Gastroesophageal sphincter (tissue), 4 donors: ENCODE measurements at regions not wholly inside any gene's neighbourhood (a gene's known extent, or its start where the extent isn't known, plus 50 kb on each side); places are given as distances from the start of the nearest gene placed in this dataset.

Source experiments
- ATAC-seq: fragments of 150-250 bp; one replicate; pipeline ENCODE4 v1.9.1; 2016; ENCODE audit warnings: mild to moderate bottlenecking, moderate library complexity
- H3K27ac ChIP-seq, 4 donors: fragments of 200-600 bp; sonication (generic) in 3 of 4; 1 replicate in 3 of 4; 2 replicates in 1 of 4; pipeline ENCODE4 v1.5.1; 2016 to 2019
- H3K27me3 ChIP-seq: fragments of 200-600 bp; sonication (generic); one replicate; pipeline ENCODE4 v1.5.1; 2019
- H3K36me3 ChIP-seq, 2 donors: fragments of 200-600 bp; sonication (generic); one replicate each; pipeline ENCODE4 v1.5.1; 2019; ENCODE audit warnings: control low read depth in 1 of 2
- H3K4me1 ChIP-seq, 3 donors: fragments of 200-600 bp; sonication (generic); 1 replicate in 2 of 3; 2 replicates in 1 of 3; pipeline ENCODE4 v1.5.1; 2016 to 2019; ENCODE audit warnings: control low read depth in 2 of 3
- H3K4me3 ChIP-seq, 2 donors: fragments of 200-600 bp; sonication (generic); one replicate each; pipeline ENCODE4 v1.5.1; 2019; ENCODE audit warnings: mild to moderate bottlenecking in 1 of 2, moderate library complexity in 1 of 2
- H3K9me3 ChIP-seq, 3 donors: fragments of 200-600 bp; sonication (generic); one replicate each; pipeline ENCODE4 v1.5.1; 2017 to 2019; ENCODE audit warnings: control low read depth in 2 of 3
- EP300 ChIP-seq: sonication (generic); formaldehyde crosslinking; IDR thresholded peaks from one replicate; pipeline ENCODE4 v1.6.1; 2017; ENCODE audit warnings: antibody characterized with exemption, mild to moderate bottlenecking
- POLR2A ChIP-seq, 2 donors: fragments of 450-650 bp; IDR thresholded peaks; one replicate each; pipeline ENCODE4 v1.6.1; 2017; ENCODE audit warnings: antibody characterized with exemption in 2 of 2, mild to moderate bottlenecking in 2 of 2, moderate library complexity in 1 of 2
- POLR2AphosphoS5 ChIP-seq: sonication (generic); formaldehyde crosslinking; IDR thresholded peaks from one replicate; pipeline ENCODE4 v1.6.1; 2017; ENCODE audit warnings: antibody characterized with exemption
- WGBS, 2 donors: methylation state at CpG; one replicate each; pipeline ENCODE4 v1.1.5; 2018; ENCODE audit warnings: low coverage in 1 of 2; 5-methylcytosine and 5-hydroxymethylcytosine counted together
- TF ChIP-seq, protein P1 (sequence below), 4 experiments: fragments of 200-600 bp in 2 of 4; fragments of 450-650 bp in 2 of 4; sonication (generic) in 1 of 4; IDR thresholded peaks; one replicate each; pipeline ENCODE4 v1.5.1; 2017 to 2019; ENCODE audit warnings: antibody characterized with exemption in 4 of 4, mild to moderate bottlenecking in 2 of 4, moderate library complexity in 2 of 4

DNA sequence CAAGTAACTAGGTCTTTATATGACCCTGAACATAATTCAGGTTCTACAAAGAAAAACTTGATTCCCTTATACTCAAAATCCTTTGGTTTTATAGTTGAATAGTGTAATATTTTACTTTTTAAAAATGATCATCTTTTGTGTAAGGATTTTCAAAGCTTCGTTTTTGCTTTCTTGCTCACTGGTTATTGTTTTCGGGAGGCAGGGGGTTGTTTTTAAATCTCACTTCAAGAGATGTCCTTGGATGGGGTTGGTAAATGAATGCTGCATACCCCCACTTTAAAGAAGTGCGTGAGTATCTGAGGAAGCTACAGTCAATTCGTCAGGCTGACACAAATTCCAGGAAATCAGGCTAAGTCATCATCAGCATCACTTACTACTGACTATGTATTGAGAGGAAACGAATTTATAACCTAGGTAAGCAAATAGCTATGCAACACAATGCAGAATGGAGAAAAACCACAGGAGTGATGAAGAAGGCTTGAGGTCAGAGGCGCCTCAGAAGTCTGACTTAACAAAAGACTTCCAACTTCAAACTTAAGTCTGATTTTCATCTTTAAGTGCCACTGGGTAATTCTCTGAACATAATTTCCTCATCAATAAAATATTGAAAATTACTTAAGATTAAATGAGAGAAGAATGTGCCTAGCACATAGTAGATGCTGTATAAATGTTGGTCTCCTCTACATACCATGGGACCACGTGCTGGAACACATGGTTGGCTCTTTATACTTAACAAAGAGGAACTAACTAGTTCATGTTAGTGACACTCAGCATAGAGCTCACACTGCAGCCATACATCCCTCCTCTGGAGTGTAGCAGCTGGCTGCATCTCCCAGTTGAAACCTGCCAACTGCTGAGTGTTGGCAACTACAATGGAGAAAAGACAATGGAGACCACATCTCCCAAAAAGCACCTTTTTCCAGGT is 106.0 kb upstream of the KIF2A start:
- no peak overlapping the region for H3K4me3 ChIP-seq
- no peaks in the 10 kb centered on the region for H3K9me3 ChIP-seq
- H3K27me3 ChIP-seq, result no peaks in the 10 kb centered on the region
- no peak for TF ChIP-seq EP300
- TF ChIP-seq POLR2A (IDR thresholded peaks at IDR 0.05), result no peak
- TF ChIP-seq, protein P1, sequence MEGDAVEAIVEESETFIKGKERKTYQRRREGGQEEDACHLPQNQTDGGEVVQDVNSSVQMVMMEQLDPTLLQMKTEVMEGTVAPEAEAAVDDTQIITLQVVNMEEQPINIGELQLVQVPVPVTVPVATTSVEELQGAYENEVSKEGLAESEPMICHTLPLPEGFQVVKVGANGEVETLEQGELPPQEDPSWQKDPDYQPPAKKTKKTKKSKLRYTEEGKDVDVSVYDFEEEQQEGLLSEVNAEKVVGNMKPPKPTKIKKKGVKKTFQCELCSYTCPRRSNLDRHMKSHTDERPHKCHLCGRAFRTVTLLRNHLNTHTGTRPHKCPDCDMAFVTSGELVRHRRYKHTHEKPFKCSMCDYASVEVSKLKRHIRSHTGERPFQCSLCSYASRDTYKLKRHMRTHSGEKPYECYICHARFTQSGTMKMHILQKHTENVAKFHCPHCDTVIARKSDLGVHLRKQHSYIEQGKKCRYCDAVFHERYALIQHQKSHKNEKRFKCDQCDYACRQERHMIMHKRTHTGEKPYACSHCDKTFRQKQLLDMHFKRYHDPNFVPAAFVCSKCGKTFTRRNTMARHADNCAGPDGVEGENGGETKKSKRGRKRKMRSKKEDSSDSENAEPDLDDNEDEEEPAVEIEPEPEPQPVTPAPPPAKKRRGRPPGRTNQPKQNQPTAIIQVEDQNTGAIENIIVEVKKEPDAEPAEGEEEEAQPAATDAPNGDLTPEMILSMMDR (IDR thresholded peaks at IDR 0.05), result no peak
- no peak for TF ChIP-seq POLR2AphosphoS5
- H3K27ac ChIP-seq, result no peak overlapping the region
- 67 to 73% methylated on average over 6 to 7 of the region's 7 CpGs for WGBS, 2 donors
- no peak for ATAC-seq
- H3K36me3 ChIP-seq, result no peaks in the 10 kb centered on the region
- H3K4me1 ChIP-seq, result no peaks in the 10 kb centered on the region

DNA sequence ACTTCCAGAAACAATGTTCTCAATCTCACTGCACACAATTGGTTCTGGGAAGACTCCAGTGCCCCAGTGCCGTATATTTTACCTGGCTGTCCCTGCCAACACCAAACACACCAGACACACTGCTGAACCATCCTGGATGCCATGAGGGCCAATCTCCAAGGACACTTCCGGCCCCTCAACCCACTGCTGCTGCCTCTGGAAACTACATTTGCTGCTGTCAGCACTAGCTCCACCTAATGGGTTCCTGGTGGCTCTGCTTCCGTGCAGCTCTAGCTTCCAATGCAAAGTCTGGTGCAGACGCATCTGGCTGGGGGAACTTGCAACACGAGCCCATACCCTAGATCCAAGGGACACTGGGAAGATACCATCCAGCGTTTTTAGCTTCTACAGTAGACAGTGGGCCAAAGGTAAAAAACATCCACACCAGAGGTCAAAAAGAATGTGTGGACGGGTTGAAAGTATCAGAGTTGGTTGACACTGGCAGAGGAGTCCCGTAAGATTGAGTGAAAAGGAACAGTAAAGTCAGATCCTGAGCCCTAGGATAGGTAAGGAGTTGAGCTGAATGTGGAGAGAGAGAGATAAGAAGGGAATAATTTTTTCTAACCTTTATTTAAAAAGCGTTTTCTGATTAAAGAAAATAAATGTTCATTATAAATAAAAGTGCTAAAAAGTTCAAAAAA is 99.7 kb upstream of the KIF2A start:
- H3K4me1 ChIP-seq, result no peaks in the 10 kb centered on the region

DNA sequence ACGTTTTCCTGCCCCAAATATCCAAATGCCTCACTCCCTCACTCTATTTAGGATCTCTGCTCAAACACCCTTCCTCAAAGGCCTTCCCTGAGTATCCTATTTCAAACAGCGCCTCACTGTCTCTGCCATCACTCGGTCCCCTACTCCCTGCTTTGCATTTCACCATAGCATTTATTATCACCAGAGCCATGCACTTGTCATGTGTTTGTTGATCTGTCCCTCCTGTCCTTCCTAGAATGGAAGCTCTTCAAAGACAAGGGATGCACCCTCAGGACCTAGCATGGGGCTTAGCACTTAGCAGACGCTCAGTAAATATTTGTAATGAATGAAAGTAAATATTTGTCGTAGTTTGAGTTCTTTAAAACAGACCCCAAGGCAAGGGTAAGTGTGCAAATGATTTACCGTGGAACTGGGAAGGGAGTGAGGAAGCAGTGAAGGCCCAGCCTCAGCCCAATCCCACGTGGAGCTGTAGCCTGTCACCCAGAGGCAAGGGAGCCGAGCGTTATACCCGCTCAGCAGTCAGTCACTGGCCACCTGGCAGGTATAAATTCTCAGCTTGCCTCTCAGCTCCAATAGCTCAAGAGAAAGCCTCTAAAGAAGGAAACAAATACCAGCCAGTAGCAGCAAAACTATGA is 97.7 kb upstream of the KIF2A start:
- no peak overlapping the region for H3K4me3 ChIP-seq
- TF ChIP-seq EP300, result no peak
- no peak for TF ChIP-seq POLR2AphosphoS5
- H3K4me1 ChIP-seq, result no peaks in the 10 kb centered on the region
- no peaks in the 10 kb centered on the region for H3K9me3 ChIP-seq
- H3K27me3 ChIP-seq, result peaks cover 6% of the 10 kb centered on the region
- no peaks in the 10 kb centered on the region for H3K36me3 ChIP-seq
- H3K27ac ChIP-seq, result no peak overlapping the region
- no peak for ATAC-seq
- 22 to 33% methylated on average over 4 to 8 of the region's 10 CpGs for WGBS, 2 donors

More for the DNA sequence above, 99.7 kb upstream of the KIF2A start:
- ATAC-seq, result no peak
- no peak for TF ChIP-seq EP300
- no peak for TF ChIP-seq POLR2AphosphoS5
- no peak for TF ChIP-seq POLR2A (IDR thresholded peaks at IDR 0.05)
- TF ChIP-seq, protein P1 (IDR thresholded peaks at IDR 0.05), result no peak
- WGBS, 2 donors, result 52 to 66% methylated on average over 7 to 8 of the region's 9 CpGs
- no peak overlapping the region for H3K4me3 ChIP-seq
- no peaks in the 10 kb centered on the region for H3K36me3 ChIP-seq
- H3K27me3 ChIP-seq, result no peaks in the 10 kb centered on the region
- H3K9me3 ChIP-seq, result no peaks in the 10 kb centered on the region
- no peak overlapping the region for H3K27ac ChIP-seq

DNA sequence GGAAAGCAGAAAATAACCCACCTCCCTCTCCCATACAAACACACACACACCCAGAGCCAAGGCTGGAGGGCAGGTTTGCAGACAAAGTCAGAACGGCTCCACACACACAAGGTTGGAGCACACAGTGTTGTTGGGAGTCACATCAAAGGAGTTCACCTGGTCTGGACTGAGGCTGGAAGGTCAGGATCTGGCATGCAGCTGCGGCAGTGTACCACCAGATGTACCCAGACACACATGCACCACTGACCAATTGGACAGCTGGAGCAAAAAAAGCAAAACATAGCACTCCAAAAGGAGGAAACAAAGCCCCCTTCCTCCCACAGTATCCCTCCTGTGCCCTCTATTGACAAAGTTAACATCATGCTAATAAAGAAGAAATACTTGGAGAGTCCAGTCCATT is 94.6 kb upstream of the KIF2A start:
- no peak for ATAC-seq
- 100% methylated on average over 1 of the region's 2 CpGs; no CpG with 5 or more reads in 1 of the 2 donors for WGBS, 2 donors
- TF ChIP-seq EP300 (no peak), POLR2AphosphoS5 (no peak), POLR2A (IDR thresholded peaks at IDR 0.05) (no peak)
- TF ChIP-seq, protein P1 (IDR thresholded peaks at IDR 0.05), result no peak
- Histone ChIP-seq H3K9me3 (no peaks in the 10 kb centered on the region), H3K27ac (no peak overlapping the region), H3K4me1 (no peaks in the 10 kb centered on the region), H3K4me3 (no peak overlapping the region), H3K27me3 (peaks cover 11% of the 10 kb centered on the region), H3K36me3 (no peaks in the 10 kb centered on the region)

DNA sequence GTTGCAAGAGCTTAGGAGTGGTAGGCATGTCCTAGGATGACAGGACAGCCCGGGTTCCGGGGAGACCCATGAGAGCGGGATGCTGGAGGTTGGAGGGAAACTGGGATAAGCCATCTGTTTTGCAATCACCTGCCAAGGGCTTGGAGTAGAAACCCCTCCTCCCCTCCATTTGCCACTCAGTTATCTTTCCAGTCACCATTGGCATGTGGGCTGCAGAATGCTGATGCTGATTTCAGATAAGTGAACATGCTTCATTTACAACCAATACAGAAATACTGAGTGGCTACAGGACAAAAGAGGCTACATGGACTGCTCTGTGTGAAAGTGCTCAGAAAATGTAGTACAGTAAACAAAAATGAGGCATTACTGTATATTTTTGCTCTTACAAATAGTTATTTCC is 93.4 kb upstream of the KIF2A start:
- H3K4me3 ChIP-seq, result no peak overlapping the region
- H3K27me3 ChIP-seq, result peaks cover 11% of the 10 kb centered on the region
- H3K4me1 ChIP-seq, result no peaks in the 10 kb centered on the region
- 69 to 78% methylated on average over 3 of the region's 3 CpGs for WGBS, 2 donors
- TF ChIP-seq EP300 (no peak), POLR2A (IDR thresholded peaks at IDR 0.05) (no peak), POLR2AphosphoS5 (no peak)
- TF ChIP-seq, protein P1 (IDR thresholded peaks at IDR 0.05), result no peak
- H3K27ac ChIP-seq, result no peak overlapping the region
- H3K9me3 ChIP-seq, result no peaks in the 10 kb centered on the region
- ATAC-seq, result no peak
- no peaks in the 10 kb centered on the region for H3K36me3 ChIP-seq
